Caco-2 (cell line): ENCODE measurements at regions not wholly inside any gene's neighbourhood (a gene's known extent, or its start where the extent isn't known, plus 50 kb on each side); places are given as distances from the start of the nearest gene placed in this dataset.

Source experiments
- BruUV-seq: library from RNA; stranded (reverse); fragments of 400-500 nt; replicated peaks from 2 replicates; lab custom pipeline; 2021; lab: Mats Ljungman, UMichigan
- CTCF ChIA-PET: fragments of 300-600 bp; sonication (Branson Sonifier 250); formaldehyde crosslinking; loops from one replicate; lab custom pipeline; 2022; ENCODE audit warnings: antibody characterized with exemption; lab: Charles Lee
- POLR2A ChIA-PET: fragments of 300-600 bp; sonication (Branson Sonifier 250); formaldehyde crosslinking; loops from one replicate; lab custom pipeline; 2022; ENCODE audit warnings: antibody characterized with exemption; lab: Charles Lee
- DNase-seq, 2 experiments: peaks; one replicate each; pipeline versions ENCODE4 v3.0.0 to v3.0.0-alpha.2; 2020 to 2022
- H3K27me3 ChIP-seq: replicated peaks from 2 replicates; pipeline ENCODE4 v1.6.0; 2011; ENCODE audit warnings: low read length; ENCODE audit not compliant: control insufficient read depth, insufficient read depth
- H3K36me3 ChIP-seq: 2 replicates; pipeline ENCODE4 v1.5.1; 2011; ENCODE audit warnings: low read length; ENCODE audit not compliant: control insufficient read depth, insufficient read depth
- H3K4me1 ChIP-seq: fragments of 250-450 bp; sonication (Bioruptor Pico); 2 replicates; pipeline ENCODE4 v1.5.1; 2020; ENCODE audit warnings: mild to moderate bottlenecking
- H3K4me3 ChIP-seq: 2 replicates; pipeline ENCODE4 v1.5.1; 2011; ENCODE audit warnings: low read depth, mild to moderate bottlenecking, control low read depth, low read length
- H3K9me3 ChIP-seq: fragments of 250-450 bp; sonication (Bioruptor Pico); 2 replicates; pipeline ENCODE4 v1.5.1; 2020; ENCODE audit warnings: mild to moderate bottlenecking, moderate library complexity
- H3K27ac Mint-ChIP-seq: one replicate; pipeline ENCODE4 v1.8.0; 2022; ENCODE audit warnings: mixed read lengths; ENCODE audit not compliant: unreplicated experiment
- H3K27me3 Mint-ChIP-seq: one replicate; pipeline ENCODE4 v1.8.0; 2022; ENCODE audit warnings: mixed read lengths; ENCODE audit not compliant: insufficient read depth, unreplicated experiment
- H3K36me3 Mint-ChIP-seq: one replicate; pipeline ENCODE4 v1.8.0; 2022; ENCODE audit warnings: mild to moderate bottlenecking, mixed read lengths; ENCODE audit not compliant: insufficient read depth, unreplicated experiment
- H3K4me1 Mint-ChIP-seq: one replicate; pipeline ENCODE4 v1.8.0; 2022; ENCODE audit warnings: low read depth, mixed read lengths; ENCODE audit not compliant: unreplicated experiment
- H3K4me3 Mint-ChIP-seq: one replicate; pipeline ENCODE4 v1.8.0; 2022; ENCODE audit warnings: mild to moderate bottlenecking, moderate library complexity, mixed read lengths; ENCODE audit not compliant: unreplicated experiment
- H3K9me3 Mint-ChIP-seq: one replicate; pipeline ENCODE4 v1.8.0; 2022; ENCODE audit warnings: mixed read lengths; ENCODE audit not compliant: unreplicated experiment
- CTCF ChIP-seq, 2 experiments: fragments of 200-600 bp in 1 of 2; IDR thresholded peaks; 1 replicate in 1 of 2; 2 replicates in 1 of 2; pipeline versions ENCODE4 v1.5.1 to v1.8.0; 2011 to 2022; ENCODE audit warnings: antibody characterized with exemption in 1 of 2, control low read depth in 1 of 2, inconsistent platforms in 1 of 2, low read depth in 1 of 2, low read length in 1 of 2, mild to moderate bottlenecking in 1 of 2, moderate library complexity in 1 of 2; ENCODE audit not compliant: insufficient read depth in 1 of 2, severe bottlenecking in 1 of 2, unreplicated experiment in 1 of 2
- intact Hi-C: fragments of 100-400 bp; cut with micrococcal nuclease; formaldehyde crosslinking; loops from one replicate; pipeline ENCODE4 v1.10.0; 2022; ENCODE audit not compliant: unreplicated experiment

- Histone ChIP-seq H3K4me3 (no peak overlapping the region), H3K36me3 (no peaks in the 10 kb centered on the region), H3K27me3 (no peaks in the 10 kb centered on the region), H3K9me3 (no peaks in the 10 kb centered on the region; the same call in 1 of the 2 replicates), H3K4me1 (0 out of 2 replicates have a peak, but pooled peaks cover 4% of the 10 kb centered on the region)
- H3K4me1 Mint-ChIP-seq, result no peaks in the 10 kb centered on the region
- no peak overlapping the region for H3K27ac Mint-ChIP-seq
- peaks cover 4% of the 10 kb centered on the region for H3K27me3 Mint-ChIP-seq
- no peaks in the 10 kb centered on the region for H3K9me3 Mint-ChIP-seq
- no peak for TF ChIP-seq CTCF (IDR thresholded peaks at IDR 0.05; ENCODE audit: insufficient read depth in 1 of 2, low read depth in 1 of 2, low read length in 1 of 2, severe bottlenecking in 1 of 2, unreplicated experiment in 1 of 2)
- no peak for DNase-seq
- no peaks in the 10 kb centered on the region for H3K36me3 Mint-ChIP-seq
- no TSS peak for BruUV-seq
- no peak overlapping the region for H3K4me3 Mint-ChIP-seq
- CTCF ChIA-PET, result no interaction called here
- intact Hi-C loops, result no loop called here
- POLR2A ChIA-PET, result no interaction called here
Measured at GRCh38 chr2:180730976-180731375, 249.4 kb upstream of the UBE2E3 start.

GRCh38 chr2:180728928-180729559 lies 251.4 kb upstream of the UBE2E3 start:
- no peak for DNase-seq
- H3K9me3 Mint-ChIP-seq, result no peaks in the 10 kb centered on the region
- no peak for TF ChIP-seq CTCF (IDR thresholded peaks at IDR 0.05; ENCODE audit: insufficient read depth in 1 of 2, low read depth in 1 of 2, low read length in 1 of 2, severe bottlenecking in 1 of 2, unreplicated experiment in 1 of 2)
- H3K4me1 ChIP-seq, result 0 out of 2 replicates have a peak, but pooled peaks cover 4% of the 10 kb centered on the region
- no peaks in the 10 kb centered on the region for H3K36me3 Mint-ChIP-seq
- H3K4me3 ChIP-seq, result no peak overlapping the region
- H3K27ac Mint-ChIP-seq, result no peak overlapping the region
- intact Hi-C loops, result no loop called here
- BruUV-seq, result no TSS peak
- no peaks in the 10 kb centered on the region for H3K4me1 Mint-ChIP-seq
- CTCF ChIA-PET, result no interaction called here
- H3K36me3 ChIP-seq, result no peaks in the 10 kb centered on the region
- POLR2A ChIA-PET, result interaction anchor here (0.7 kb wide), 1 partner anchor 126 kb away, joined by 3 read pairs; no protein-coding TSS in a partner anchor
- H3K4me3 Mint-ChIP-seq, result no peak overlapping the region
- no peaks in the 10 kb centered on the region for H3K27me3 Mint-ChIP-seq
- H3K27me3 ChIP-seq, result no peaks in the 10 kb centered on the region
- H3K9me3 ChIP-seq, result no peaks in the 10 kb centered on the region; the same call in 1 of the 2 replicates

GRCh38 chr2:180723712-180724111 lies 256.7 kb upstream of the UBE2E3 start:
- Mint-ChIP-seq H3K4me3 (no peak overlapping the region), H3K36me3 (no peaks in the 10 kb centered on the region), H3K9me3 (no peaks in the 10 kb centered on the region), H3K4me1 (no peaks in the 10 kb centered on the region), H3K27ac (no peak overlapping the region), H3K27me3 (no peaks in the 10 kb centered on the region)
- Histone ChIP-seq H3K4me3 (no peak overlapping the region), H3K4me1 (no peaks in the 10 kb centered on the region), H3K9me3 (no peaks in the 10 kb centered on the region), H3K36me3 (no peaks in the 10 kb centered on the region), H3K27me3 (no peaks in the 10 kb centered on the region)
- DNase-seq, result no peak
- BruUV-seq, result no TSS peak
- no peak for TF ChIP-seq CTCF (IDR thresholded peaks at IDR 0.05; ENCODE audit: insufficient read depth in 1 of 2, low read depth in 1 of 2, low read length in 1 of 2, severe bottlenecking in 1 of 2, unreplicated experiment in 1 of 2)
- ChIA-PET POLR2A (no interaction called here), CTCF (no interaction called here)
- intact Hi-C loops, result no loop called here
